Lower lobe of right lung (tissue), 2 donors: ENCODE measurements at regions not wholly inside any gene's neighbourhood (a gene's known extent, or its start where the extent isn't known, plus 50 kb on each side); places are given as distances from the start of the nearest gene placed in this dataset.

Experiments
- ATAC-seq, 2 donors: fragments of 200-7000 bp; cut with Tn5 transposase; one replicate each; pipeline ENCODE4 v1.9.1; 2020 to 2022; ENCODE audit warnings: mild to moderate bottlenecking in 2 of 2, moderate library complexity in 2 of 2
- DNase-seq: peaks from one replicate; pipeline ENCODE4 v3.0.0-alpha.2; 2020
- H3K27ac ChIP-seq: fragments of 200-600 bp; one replicate; pipeline ENCODE4 v1.8.0; 2022
- H3K27me3 ChIP-seq: fragments of 200-600 bp; one replicate; pipeline ENCODE4 v1.8.0; 2022; ENCODE audit warnings: low read depth
- H3K36me3 ChIP-seq: fragments of 200-600 bp; one replicate; pipeline ENCODE4 v1.8.0; 2022; ENCODE audit warnings: mild to moderate bottlenecking
- H3K4me1 ChIP-seq: fragments of 200-600 bp; one replicate; pipeline ENCODE4 v1.8.0; 2022
- H3K4me3 ChIP-seq: fragments of 200-600 bp; one replicate; pipeline ENCODE4 v1.8.0; 2022; ENCODE audit warnings: mild to moderate bottlenecking
- H3K9me3 ChIP-seq: fragments of 200-600 bp; one replicate; pipeline ENCODE4 v1.8.0; 2022
- intact Hi-C: fragments of 100-400 bp; cut with DNase I; formaldehyde crosslinking; loops from one replicate; pipeline ENCODE4 v1.11.0; 2022
- TF ChIP-seq, protein P1 (sequence below): fragments of 200-600 bp; IDR thresholded peaks from one replicate; pipeline ENCODE4 v1.8.0; 2022; ENCODE audit warnings: antibody characterized with exemption, mild to moderate bottlenecking
- donor health status: DM: no; HTN: yes; CAD: no; lungs with severe emphysema.

DNA sequence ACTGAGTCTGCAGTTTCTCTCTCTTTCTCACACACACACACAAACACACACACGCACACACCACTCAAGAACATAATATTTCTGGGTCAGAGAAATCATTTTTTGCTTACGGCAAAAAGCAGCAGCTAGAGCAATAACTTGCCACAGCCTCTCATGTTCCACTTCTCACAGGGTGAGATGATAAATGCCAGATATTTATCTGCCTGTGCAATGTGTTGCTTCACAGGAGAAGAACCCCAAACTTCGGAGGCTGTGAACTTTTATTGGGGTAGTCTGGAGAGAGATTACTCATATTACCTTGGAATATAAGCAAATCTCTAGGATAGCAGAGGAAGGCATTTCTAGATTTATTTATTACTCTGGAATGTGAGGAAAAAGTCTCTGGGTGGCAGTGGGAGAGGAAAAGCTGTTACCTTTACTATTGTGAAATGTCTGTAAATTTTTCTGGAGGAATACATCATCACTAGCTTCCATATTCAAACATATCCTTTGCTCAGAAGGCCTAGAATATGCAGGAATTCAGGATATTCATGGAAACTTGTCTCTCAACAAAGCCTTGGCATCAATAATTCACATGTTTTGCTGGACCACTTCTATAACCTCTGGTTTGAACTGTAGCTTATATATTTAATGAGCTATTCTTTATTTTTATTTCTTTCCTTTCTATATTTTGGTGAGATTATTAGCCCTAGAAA, 369.2 kb downstream of the NSUN3 start:
- no peak overlapping the region for H3K4me3 ChIP-seq
- H3K27me3 ChIP-seq = no peaks in the 10 kb centered on the region
- intact Hi-C loops = no loop called here
- no peaks in the 10 kb centered on the region for H3K36me3 ChIP-seq
- no peaks in the 10 kb centered on the region for H3K9me3 ChIP-seq
- no peaks in the 10 kb centered on the region for H3K4me1 ChIP-seq
- TF ChIP-seq, protein P1, sequence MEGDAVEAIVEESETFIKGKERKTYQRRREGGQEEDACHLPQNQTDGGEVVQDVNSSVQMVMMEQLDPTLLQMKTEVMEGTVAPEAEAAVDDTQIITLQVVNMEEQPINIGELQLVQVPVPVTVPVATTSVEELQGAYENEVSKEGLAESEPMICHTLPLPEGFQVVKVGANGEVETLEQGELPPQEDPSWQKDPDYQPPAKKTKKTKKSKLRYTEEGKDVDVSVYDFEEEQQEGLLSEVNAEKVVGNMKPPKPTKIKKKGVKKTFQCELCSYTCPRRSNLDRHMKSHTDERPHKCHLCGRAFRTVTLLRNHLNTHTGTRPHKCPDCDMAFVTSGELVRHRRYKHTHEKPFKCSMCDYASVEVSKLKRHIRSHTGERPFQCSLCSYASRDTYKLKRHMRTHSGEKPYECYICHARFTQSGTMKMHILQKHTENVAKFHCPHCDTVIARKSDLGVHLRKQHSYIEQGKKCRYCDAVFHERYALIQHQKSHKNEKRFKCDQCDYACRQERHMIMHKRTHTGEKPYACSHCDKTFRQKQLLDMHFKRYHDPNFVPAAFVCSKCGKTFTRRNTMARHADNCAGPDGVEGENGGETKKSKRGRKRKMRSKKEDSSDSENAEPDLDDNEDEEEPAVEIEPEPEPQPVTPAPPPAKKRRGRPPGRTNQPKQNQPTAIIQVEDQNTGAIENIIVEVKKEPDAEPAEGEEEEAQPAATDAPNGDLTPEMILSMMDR = no peak
- DNase-seq (no peak), ATAC-seq (no peak)
- H3K27ac ChIP-seq = no peak overlapping the region

DNA sequence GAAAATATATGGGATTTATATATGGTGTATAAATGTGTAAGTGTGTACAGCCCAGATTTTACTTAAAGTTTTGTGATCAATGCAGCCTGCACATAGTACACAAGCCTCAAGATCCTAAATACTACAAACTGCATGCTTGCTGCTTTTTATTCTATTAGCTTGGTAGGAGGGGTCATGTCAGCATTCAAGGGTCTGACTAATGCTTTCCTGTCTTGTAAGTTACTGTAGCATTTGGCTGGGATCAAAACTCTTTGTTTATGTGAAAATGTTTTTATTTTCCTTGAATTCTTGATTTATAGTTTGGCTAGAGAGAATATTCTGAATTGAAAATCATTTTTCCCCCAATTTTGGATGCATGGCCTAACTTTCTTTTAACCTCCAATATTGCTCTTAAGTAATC, 370.9 kb downstream of the NSUN3 start:
- no peaks in the 10 kb centered on the region for H3K4me1 ChIP-seq
- DNase-seq = no peak
- H3K36me3 ChIP-seq = no peaks in the 10 kb centered on the region
- TF ChIP-seq, protein P1 = no peak
- H3K4me3 ChIP-seq = no peak overlapping the region
- H3K27ac ChIP-seq = no peak overlapping the region
- no peaks in the 10 kb centered on the region for H3K27me3 ChIP-seq
- no peaks in the 10 kb centered on the region for H3K9me3 ChIP-seq
- ATAC-seq = no peak
- intact Hi-C loops = no loop called here

DNA sequence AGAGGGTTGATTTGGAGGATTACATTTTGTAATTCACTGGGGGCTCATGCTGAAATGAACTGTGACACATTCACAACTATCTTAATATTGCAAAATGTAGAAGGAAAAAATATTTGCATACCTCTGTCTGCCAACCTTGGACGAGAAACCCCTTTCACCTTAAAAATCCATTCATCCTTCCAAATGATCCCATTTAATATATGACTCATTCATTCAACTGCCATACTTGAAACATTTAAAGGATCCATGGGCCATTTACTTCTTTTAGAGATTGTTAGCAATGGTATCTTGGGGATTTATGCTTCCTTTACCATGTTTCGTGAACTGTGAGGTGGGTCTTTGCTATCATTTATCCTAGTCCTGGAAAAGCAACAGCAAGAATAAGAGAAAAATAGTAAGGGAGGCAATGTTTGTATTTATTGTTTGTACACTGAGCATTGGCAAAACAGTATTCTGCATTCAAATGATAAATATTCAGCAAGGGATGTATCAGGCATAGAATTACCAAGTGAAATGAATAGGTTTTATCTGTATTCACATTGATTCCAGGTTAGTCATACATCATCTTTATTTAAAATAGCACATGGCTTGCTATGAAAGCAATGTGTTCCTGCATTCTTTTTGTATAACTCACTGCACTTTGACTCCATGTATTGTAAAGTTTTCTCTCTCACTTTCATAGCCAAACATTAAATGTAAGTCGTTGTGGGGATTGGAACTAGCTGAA, 378.1 kb downstream of the NSUN3 start:
- no peak overlapping the region for H3K27ac ChIP-seq
- intact Hi-C loops = no loop called here
- H3K36me3 ChIP-seq = no peaks in the 10 kb centered on the region
- no peak overlapping the region for H3K4me3 ChIP-seq
- H3K4me1 ChIP-seq = no peaks in the 10 kb centered on the region
- DNase-seq (no peak), ATAC-seq (no peak)
- no peaks in the 10 kb centered on the region for H3K9me3 ChIP-seq
- no peaks in the 10 kb centered on the region for H3K27me3 ChIP-seq
- TF ChIP-seq, protein P1 = no peak

DNA sequence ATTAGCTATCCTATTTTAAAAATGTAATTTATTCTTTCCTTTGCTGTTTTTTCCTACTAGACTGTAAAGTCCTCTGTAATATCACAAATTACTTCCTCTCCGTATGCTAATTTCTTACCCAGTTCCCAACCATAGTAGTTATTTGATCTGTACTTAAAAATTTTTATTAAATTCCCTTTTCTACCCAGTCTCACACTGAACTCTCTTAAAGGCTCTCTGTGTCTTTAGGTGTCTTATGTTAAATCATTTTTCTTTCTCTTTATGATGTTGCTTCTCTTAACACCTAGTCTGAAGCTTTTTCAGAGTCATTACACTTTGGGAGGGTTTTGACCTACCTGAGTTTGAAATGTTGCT, 378.6 kb downstream of the NSUN3 start:
- Histone ChIP-seq H3K36me3 (no peaks in the 10 kb centered on the region), H3K4me3 (no peak overlapping the region), H3K27me3 (no peaks in the 10 kb centered on the region), H3K9me3 (no peaks in the 10 kb centered on the region), H3K4me1 (no peaks in the 10 kb centered on the region), H3K27ac (no peak overlapping the region)
- TF ChIP-seq, protein P1 = no peak
- DNase-seq (no peak), ATAC-seq (no peak)
- intact Hi-C loops = no loop called here

DNA sequence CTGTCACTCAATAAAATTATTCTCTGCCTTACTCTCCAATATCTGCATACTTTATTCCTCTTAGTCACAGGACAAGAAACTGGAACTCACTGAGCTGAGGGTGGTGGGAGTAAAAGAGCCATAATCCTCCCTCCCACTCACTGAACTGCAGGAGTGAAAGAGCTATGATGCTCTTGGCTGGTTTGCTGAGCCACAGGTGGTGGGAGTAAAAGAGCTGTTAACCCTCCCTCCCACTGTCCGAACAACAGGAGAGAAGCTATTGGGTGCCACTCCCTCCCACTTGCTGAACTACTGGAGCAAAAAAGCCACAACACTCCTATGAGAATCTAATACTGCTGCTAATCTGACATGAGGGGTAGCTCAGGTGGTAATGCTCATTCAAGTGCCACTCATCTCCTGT, 391.0 kb downstream of the NSUN3 start:
- no peaks in the 10 kb centered on the region for H3K36me3 ChIP-seq
- H3K4me3 ChIP-seq = no peak overlapping the region
- no peak for DNase-seq
- TF ChIP-seq, protein P1 = no peak
- no peak overlapping the region for H3K27ac ChIP-seq
- intact Hi-C loops = no loop called here
- H3K4me1 ChIP-seq = no peaks in the 10 kb centered on the region
- H3K27me3 ChIP-seq = no peaks in the 10 kb centered on the region
- ATAC-seq = no peak
- H3K9me3 ChIP-seq = no peaks in the 10 kb centered on the region
